ENCODE measurements at regions not wholly inside any gene's neighbourhood (a gene's known extent, or its start where the extent isn't known, plus 50 kb on each side); places are given as distances from the start of the nearest gene placed in this dataset.

DNA sequence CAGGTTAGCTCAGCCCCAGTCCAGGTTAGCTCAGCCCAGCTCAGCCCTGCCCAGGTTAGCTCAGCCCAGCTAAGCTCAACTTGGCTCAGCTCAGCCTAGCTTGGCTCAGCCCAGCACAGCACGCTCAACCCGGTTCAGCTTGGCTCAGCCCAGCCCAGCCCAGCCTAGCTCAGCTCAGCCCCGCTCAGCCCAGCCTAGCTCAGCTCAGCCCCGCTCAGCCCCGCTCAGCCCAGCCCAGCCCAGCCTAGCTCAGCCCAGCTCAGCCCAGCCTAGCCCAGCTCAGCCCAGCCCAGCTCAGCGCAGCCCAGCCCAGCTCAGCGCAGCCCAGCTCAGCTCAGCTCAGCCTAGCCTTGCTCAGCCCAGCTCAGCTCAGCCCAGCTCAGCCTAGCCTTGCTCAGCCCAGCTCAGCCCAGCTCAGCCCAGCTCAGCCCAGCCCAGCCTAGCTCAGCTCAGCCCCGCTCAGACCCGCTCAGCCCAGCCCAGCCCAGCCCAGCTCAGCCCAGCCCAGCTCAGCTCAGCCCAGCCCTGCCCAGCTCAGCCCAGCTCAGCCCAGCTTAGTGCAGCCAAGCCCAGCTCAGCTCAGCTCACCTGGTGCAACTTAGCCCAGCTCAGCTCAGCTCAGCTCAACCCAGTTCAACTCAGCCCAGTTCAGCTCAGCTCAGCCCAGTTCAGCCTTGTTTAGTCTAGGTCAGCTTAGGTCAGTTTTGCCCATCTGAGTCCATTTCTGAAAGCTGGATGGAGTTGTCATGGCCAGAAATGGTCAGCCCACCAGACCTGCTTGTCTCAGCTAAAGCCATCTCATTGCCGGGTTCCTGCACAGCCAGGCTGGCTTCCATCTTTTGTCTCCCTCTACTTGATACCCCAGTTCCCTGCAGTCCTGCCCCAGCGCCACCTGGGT is 333.6 kb downstream of the TMEM121 start:
- no peak for DNase-seq (ENCODE audit: low read depth)
- no peak for TF ChIP-seq CTCF (IDR thresholded peaks at IDR 0.05; ENCODE audit: insufficient read depth, low read depth, low read length)
- H3K4me3 ChIP-seq (ENCODE audit: low read depth, low read length), result no peak overlapping the region

GRCh38 chr14:105860615-105861580 is 334.5 kb downstream of the TMEM121 start:
- no peak for DNase-seq (ENCODE audit: low read depth)
- no peak overlapping the region for H3K4me3 ChIP-seq (ENCODE audit: low read depth, low read length)
- no peak for TF ChIP-seq CTCF (IDR thresholded peaks at IDR 0.05; ENCODE audit: insufficient read depth, low read depth, low read length)

GRCh38 chr14:105861985-105862465 is 335.6 kb downstream of the TMEM121 start:
- no peak overlapping the region for H3K4me3 ChIP-seq (ENCODE audit: low read depth, low read length)
- no peak for TF ChIP-seq CTCF (IDR thresholded peaks at IDR 0.05; ENCODE audit: insufficient read depth, low read depth, low read length)
- no peak for DNase-seq (ENCODE audit: low read depth)

DNA sequence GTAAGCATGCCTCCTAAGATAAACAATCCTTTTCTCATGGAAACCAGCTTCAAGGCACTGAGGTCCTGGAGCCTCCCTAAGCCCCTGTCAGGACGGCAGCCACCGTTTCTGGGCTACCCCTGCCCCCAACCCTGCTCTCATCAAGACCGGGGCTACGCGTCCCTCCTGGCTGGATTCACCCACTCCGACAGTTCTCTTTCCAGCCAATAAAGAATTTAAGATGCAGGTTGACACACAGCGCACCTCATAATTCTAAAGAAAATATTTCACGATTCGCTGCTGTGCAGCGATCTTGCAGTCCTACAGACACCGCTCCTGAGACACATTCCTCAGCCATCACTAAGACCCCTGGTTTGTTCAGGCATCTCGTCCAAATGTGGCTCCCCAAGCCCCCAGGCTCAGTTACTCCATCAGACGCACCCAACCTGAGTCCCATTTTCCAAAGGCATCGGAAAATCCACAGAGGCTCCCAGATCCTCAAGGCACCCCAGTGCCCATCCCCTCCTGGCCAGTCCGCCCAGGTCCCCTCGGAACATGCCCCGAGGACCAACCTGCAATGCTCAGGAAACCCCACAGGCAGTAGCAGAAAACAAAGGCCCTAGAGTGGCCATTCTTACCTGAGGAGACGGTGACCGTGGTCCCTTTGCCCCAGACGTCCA is 336.3 kb downstream of the TMEM121 start:
- no peak overlapping the region for H3K4me3 ChIP-seq (ENCODE audit: low read depth, low read length)
- DNase-seq (ENCODE audit: low read depth), result no peak
- no peak for TF ChIP-seq CTCF (IDR thresholded peaks at IDR 0.05; ENCODE audit: insufficient read depth, low read depth, low read length)

DNA sequence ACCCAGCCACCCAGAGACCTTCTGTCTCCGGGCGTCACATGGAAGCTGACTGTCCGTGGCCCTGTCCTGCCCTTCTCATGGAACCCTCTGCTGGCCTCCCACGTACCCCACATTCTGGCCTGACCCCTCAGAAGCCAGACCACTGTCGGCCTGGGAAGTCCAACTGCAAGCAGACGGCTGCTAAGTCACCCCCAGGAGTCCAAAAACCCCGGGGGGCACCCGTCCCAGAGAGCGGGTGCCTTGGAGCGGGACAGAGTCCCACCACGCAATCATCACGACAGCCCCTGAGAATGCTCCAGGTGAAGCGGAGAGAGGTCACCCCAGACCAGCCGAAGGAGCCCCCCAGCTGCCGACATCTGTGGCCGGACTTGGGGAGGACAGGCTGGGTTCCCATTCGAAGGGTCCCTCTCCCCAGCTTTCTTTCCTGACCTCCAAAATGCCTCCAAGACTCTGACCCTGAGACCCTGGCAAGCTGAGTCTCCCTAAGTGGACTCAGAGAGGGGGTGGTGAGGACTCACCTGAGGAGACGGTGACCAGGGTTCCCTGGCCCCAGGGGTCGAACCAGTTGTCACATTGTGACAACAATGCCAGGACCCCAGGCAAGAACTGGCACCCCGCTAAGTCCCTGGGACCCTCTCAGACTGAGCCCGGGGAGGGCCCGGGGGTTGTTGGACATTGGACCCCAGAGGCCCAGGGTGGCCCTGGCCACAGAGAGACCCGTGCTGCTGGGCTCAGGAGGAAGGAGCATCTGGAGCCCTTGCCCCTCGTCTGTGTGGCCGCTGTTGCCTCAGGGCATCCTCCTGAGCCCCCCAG is 337.1 kb downstream of the TMEM121 start:
- no peak for DNase-seq (ENCODE audit: low read depth)
- H3K4me3 ChIP-seq (ENCODE audit: low read depth, low read length), result no peak overlapping the region
- TF ChIP-seq CTCF (IDR thresholded peaks at IDR 0.05; ENCODE audit: insufficient read depth, low read depth, low read length), result no peak

GRCh38 chr14:105864116-105864515 is 337.7 kb downstream of the TMEM121 start:
- no peak for TF ChIP-seq CTCF (IDR thresholded peaks at IDR 0.05; ENCODE audit: insufficient read depth, low read depth, low read length)
- DNase-seq (ENCODE audit: low read depth), result no peak
- no peak overlapping the region for H3K4me3 ChIP-seq (ENCODE audit: low read depth, low read length)

Data from fibroblast of villous mesenchyme (primary cell).